ENCODE measurements at regions not wholly inside any gene's neighbourhood (a gene's known extent, or its start where the extent isn't known, plus 50 kb on each side); places are given as distances from the start of the nearest gene placed in this dataset.

- TF ChIP-seq CTCF (IDR thresholded peaks at IDR 0.05) (no peak), POLR2AphosphoS5 (IDR thresholded peaks at IDR 0.05; ENCODE audit: insufficient read depth in 1 of 2, low read depth in 1 of 2) (no peak), POLR2A (IDR thresholded peaks at IDR 0.05) (no peak)
Observed at GRCh38 chr13:106090001-106090400, 445.5 kb downstream of the EFNB2 start.

Measured in vagina (tissue), 2 donors.